GM23338 (cell line): ENCODE measurements at regions not wholly inside any gene's neighbourhood (a gene's known extent, or its start where the extent isn't known, plus 50 kb on each side); places are given as distances from the start of the nearest gene placed in this dataset.

Experiments used
- CREB1 ChIP-seq: fragments of 250-450 bp; sonication (Bioruptor Pico); IDR thresholded peaks from 2 replicates; pipeline ENCODE4 v1.5.0; 2020; ENCODE audit warnings: low read depth, mild to moderate bottlenecking, moderate library complexity
- CTCF ChIP-seq, 2 experiments: fragments of 200-600 bp in 1 of 2; sonication (generic) in 1 of 2; conservative IDR thresholded peaks; 2 replicates each; pipeline versions ENCODE4 v1.5.1 to v1.6.1; 2016 to 2017; ENCODE audit warnings: antibody characterized with exemption in 2 of 2, low read depth in 2 of 2, mild to moderate bottlenecking in 2 of 2, moderate library complexity in 1 of 2
- EZH2 ChIP-seq: fragments of 200-600 bp; sonication (generic); IDR thresholded peaks from one replicate; pipeline ENCODE4 v1.8.0; 2017; ENCODE audit warnings: antibody characterized with exemption, mild to moderate bottlenecking, low read depth; ENCODE audit not compliant: unreplicated experiment
- EZH2phosphoT487 ChIP-seq: fragments of 200-600 bp; sonication (generic); IDR thresholded peaks from one replicate; pipeline ENCODE4 v1.8.1; 2018; ENCODE audit warnings: antibody characterized with exemption; ENCODE audit not compliant: unreplicated experiment
- JUNB ChIP-seq: IDR thresholded peaks from one replicate; pipeline ENCODE4 v1.6.1; 2016; ENCODE audit warnings: antibody characterized with exemption; ENCODE audit not compliant: unreplicated experiment
- POLR2AphosphoS5 ChIP-seq: IDR thresholded peaks from 2 replicates; pipeline ENCODE4 v1.6.1; 2016; ENCODE audit warnings: antibody characterized with exemption, low read depth
- TF ChIP-seq, protein P1 (sequence below): IDR thresholded peaks from one replicate; pipeline ENCODE4 v1.6.1; 2018; ENCODE audit warnings: antibody characterized with exemption; ENCODE audit not compliant: unreplicated experiment

DNA sequence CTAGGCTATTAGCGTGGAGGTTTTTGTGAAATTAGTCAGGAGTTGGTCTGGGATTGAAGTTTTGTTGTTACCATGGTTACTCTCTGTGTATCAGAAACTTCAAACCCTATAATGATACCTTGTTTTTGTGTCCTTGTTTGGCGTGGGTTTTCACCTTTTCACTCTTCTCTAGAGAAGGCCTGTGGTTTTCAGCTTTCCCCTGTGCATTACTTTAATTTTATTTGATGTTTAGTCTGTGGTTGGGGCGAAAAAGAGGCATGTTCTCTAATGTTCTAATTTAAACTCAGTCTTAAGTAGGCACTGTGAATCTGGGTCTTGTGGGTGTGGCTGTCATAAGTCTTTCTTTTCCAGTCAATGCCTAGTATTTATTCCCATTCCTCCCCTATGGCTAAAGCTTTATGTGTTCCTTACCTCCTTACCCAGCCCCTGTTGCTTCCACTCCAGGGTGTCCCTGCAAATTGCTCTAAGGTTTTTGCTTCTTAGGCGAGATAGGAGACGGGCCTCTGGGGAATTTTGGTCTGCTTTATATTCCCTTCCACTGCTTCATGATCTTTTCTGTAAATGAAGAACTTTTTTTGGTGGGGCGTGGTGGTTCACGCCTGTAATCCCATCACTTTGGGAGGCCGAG lies 125.1 kb upstream of the XIST start:
- TF ChIP-seq POLR2AphosphoS5 (no peak), CTCF (conservative IDR thresholded peaks at IDR 0.05; ENCODE audit: low read depth in 2 of 2) (no peak), CREB1 (CRISPR knock-in tag) (no peak), EZH2phosphoT487 (no peak), EZH2 (no peak), JUNB (no peak)
- TF ChIP-seq, protein P1, sequence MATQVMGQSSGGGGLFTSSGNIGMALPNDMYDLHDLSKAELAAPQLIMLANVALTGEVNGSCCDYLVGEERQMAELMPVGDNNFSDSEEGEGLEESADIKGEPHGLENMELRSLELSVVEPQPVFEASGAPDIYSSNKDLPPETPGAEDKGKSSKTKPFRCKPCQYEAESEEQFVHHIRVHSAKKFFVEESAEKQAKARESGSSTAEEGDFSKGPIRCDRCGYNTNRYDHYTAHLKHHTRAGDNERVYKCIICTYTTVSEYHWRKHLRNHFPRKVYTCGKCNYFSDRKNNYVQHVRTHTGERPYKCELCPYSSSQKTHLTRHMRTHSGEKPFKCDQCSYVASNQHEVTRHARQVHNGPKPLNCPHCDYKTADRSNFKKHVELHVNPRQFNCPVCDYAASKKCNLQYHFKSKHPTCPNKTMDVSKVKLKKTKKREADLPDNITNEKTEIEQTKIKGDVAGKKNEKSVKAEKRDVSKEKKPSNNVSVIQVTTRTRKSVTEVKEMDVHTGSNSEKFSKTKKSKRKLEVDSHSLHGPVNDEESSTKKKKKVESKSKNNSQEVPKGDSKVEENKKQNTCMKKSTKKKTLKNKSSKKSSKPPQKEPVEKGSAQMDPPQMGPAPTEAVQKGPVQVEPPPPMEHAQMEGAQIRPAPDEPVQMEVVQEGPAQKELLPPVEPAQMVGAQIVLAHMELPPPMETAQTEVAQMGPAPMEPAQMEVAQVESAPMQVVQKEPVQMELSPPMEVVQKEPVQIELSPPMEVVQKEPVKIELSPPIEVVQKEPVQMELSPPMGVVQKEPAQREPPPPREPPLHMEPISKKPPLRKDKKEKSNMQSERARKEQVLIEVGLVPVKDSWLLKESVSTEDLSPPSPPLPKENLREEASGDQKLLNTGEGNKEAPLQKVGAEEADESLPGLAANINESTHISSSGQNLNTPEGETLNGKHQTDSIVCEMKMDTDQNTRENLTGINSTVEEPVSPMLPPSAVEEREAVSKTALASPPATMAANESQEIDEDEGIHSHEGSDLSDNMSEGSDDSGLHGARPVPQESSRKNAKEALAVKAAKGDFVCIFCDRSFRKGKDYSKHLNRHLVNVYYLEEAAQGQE, result no peak
